ENCODE measurements at regions not wholly inside any gene's neighbourhood (a gene's known extent, or its start where the extent isn't known, plus 50 kb on each side); places are given as distances from the start of the nearest gene placed in this dataset.
"Not testable (repeated sequence)": the region's sequence is repeated elsewhere in the genome, so short reads cannot be mapped to it uniquely, and the experiment has no call there.

- no peak for DNase-seq (ENCODE audit: low read depth)
Observed at GRCh38 chr6:12478921-12479320, 188.8 kb downstream of the EDN1 start.

GRCh38 chr6:12479451-12479850 is 189.3 kb downstream of the EDN1 start:
- no peak for DNase-seq (ENCODE audit: low read depth)

GRCh38 chr6:12479881-12480280 is 189.7 kb downstream of the EDN1 start:
- no peak for DNase-seq (ENCODE audit: low read depth)

- DNase-seq (ENCODE audit: low read depth): no peak
Observed at GRCh38 chr6:12480379-12480778, 190.2 kb downstream of the EDN1 start.

GRCh38 chr6:12481292-12481691 is 191.1 kb downstream of the EDN1 start:
- no peak for DNase-seq (ENCODE audit: low read depth)

- no peak for DNase-seq (ENCODE audit: low read depth)
Observed at GRCh38 chr6:12481850-12482249, 191.7 kb downstream of the EDN1 start.

GRCh38 chr6:12482386-12483375 is 192.5 kb downstream of the EDN1 start:
- DNase-seq (ENCODE audit: low read depth): no peak

GRCh38 chr6:12483712-12484111 is 193.6 kb downstream of the EDN1 start:
- peak; percentile 97 for DNase-seq (ENCODE audit: low read depth)

GRCh38 chr6:12484519-12484918 is 194.4 kb downstream of the EDN1 start:
- no peak for DNase-seq (ENCODE audit: low read depth)

- no peak for DNase-seq (ENCODE audit: low read depth)
Observed at GRCh38 chr6:12485226-12485764, 195.1 kb downstream of the EDN1 start.

GRCh38 chr6:12485837-12486236 is 195.7 kb downstream of the EDN1 start:
- DNase-seq (ENCODE audit: low read depth): no peak

- no peak for DNase-seq (ENCODE audit: low read depth)
Observed at GRCh38 chr6:12490351-12490903, 200.3 kb downstream of the EDN1 start.

GRCh38 chr6:12490904-12491571 is 200.9 kb downstream of the EDN1 start:
- DNase-seq (ENCODE audit: low read depth): peak; percentile 93

GRCh38 chr6:12492929-12493328 is 202.8 kb downstream of the EDN1 start:
- not testable (repeated sequence) for DNase-seq (ENCODE audit: low read depth)

GRCh38 chr6:12493446-12493845 is 203.3 kb downstream of the EDN1 start:
- no peak for DNase-seq (ENCODE audit: low read depth)

- no peak for DNase-seq (ENCODE audit: low read depth)
Observed at GRCh38 chr6:12494161-12494560, 204.0 kb downstream of the EDN1 start.

GRCh38 chr6:12501990-12502389 is 211.8 kb downstream of the EDN1 start:
- DNase-seq (ENCODE audit: low read depth): no peak

GRCh38 chr6:12504325-12504966 is 212.1 kb upstream of the PHACTR1 start:
- no peak for DNase-seq (ENCODE audit: low read depth)

- no peak for DNase-seq (ENCODE audit: low read depth)
Observed at GRCh38 chr6:12505486-12505885, 211.1 kb upstream of the PHACTR1 start.

GRCh38 chr6:12506159-12506558 is 210.4 kb upstream of the PHACTR1 start:
- no peak for DNase-seq (ENCODE audit: low read depth)

- DNase-seq (ENCODE audit: low read depth): no peak
Observed at GRCh38 chr6:12507636-12508035, 208.9 kb upstream of the PHACTR1 start.

GRCh38 chr6:12508553-12508952 is 208.0 kb upstream of the PHACTR1 start:
- no peak for DNase-seq (ENCODE audit: low read depth)

Measured in HS-27A (cell line).